Adrenal gland (tissue), 9 donors: ENCODE measurements at regions not wholly inside any gene's neighbourhood (a gene's known extent, or its start where the extent isn't known, plus 50 kb on each side); places are given as distances from the start of the nearest gene placed in this dataset.

Experiments used
- DNase-seq, 7 donors: peaks; one replicate each; pipeline ENCODE4 v3.0.0-alpha.2; 2019 to 2020
- H3K27ac ChIP-seq, 5 donors: fragments of 200-600 bp; sonication (generic) in 4 of 5; 1 replicate in 3 of 5; 2 replicates in 2 of 5; pipeline versions ENCODE4 v1.5.1 to v1.8.0; 2016 to 2020; ENCODE audit warnings: mild to moderate bottlenecking in 1 of 5
- H3K27me3 ChIP-seq: fragments of 200-600 bp; 2 replicates; pipeline ENCODE4 v1.8.0; 2021
- H3K36me3 ChIP-seq, 2 donors: fragments of 200-600 bp; replicated peaks in 1 of 2; 1 replicate in 1 of 2; 2 replicates in 1 of 2; pipeline versions ENCODE4 v1.5.1 to v1.8.0; 2018 to 2022
- H3K4me1 ChIP-seq, 2 donors: fragments of 200-600 bp; replicated peaks in 1 of 2; 1 replicate in 1 of 2; 2 replicates in 1 of 2; pipeline versions ENCODE4 v1.5.1 to v1.8.0; 2018 to 2021
- H3K4me3 ChIP-seq, 4 donors: fragments of 200-600 bp; sonication (generic) in 3 of 4; one replicate each; pipeline ENCODE4 v1.5.1; 2016 to 2018
- H3K9me3 ChIP-seq, 3 donors: fragments of 200-600 bp; sonication (generic) in 1 of 3; replicated peaks in 1 of 3; 1 replicate in 2 of 3; 2 replicates in 1 of 3; pipeline versions ENCODE4 v1.5.1 to v1.8.0; 2016 to 2021
- POLR2A ChIP-seq, 2 donors: fragments of 450-650 bp; IDR thresholded peaks; one replicate each; pipeline ENCODE4 v1.6.1; 2017; ENCODE audit warnings: antibody characterized with exemption in 2 of 2, mild to moderate bottlenecking in 2 of 2, moderate library complexity in 1 of 2
- WGBS, 4 donors: extraction: QIAGEN DNeasy Blood & Tissue Kit in 2 of 4; methylation state at CpG; one replicate each; pipeline versions ENCODE4 v1.1.5 to v1.1.7; 2013 to 2017; 5-methylcytosine and 5-hydroxymethylcytosine counted together
- intact Hi-C, 2 donors: fragments of 100-400 bp; cut with DNase I; formaldehyde crosslinking; loops; one replicate each; pipeline versions ENCODE4 v1.14.1 to v1.15.0; 2022 to 2023
- TF ChIP-seq, protein P1 (sequence below), 6 experiments: fragments of 450-650 bp in 4 of 6; fragments of 200-600 bp in 2 of 6; sonication (generic) in 1 of 6; IDR thresholded peaks; 1 replicate in 5 of 6; 2 replicates in 1 of 6; pipeline versions ENCODE4 v1.5.1 to v1.8.0; 2016 to 2021; ENCODE audit warnings: antibody characterized with exemption in 6 of 6, mild to moderate bottlenecking in 2 of 6, moderate library complexity in 1 of 6
- donor health status: healthy with polysubstance abuse.
- donor health status: Bipolar disorder and iron deficiency.
- donor health status: DM: yes; HTN: yes; CAD: no.
- donor health status: DM: no; HTN: no; CAD: no.
- donor health status: DM: no; HTN: no; CAD: no.

DNA sequence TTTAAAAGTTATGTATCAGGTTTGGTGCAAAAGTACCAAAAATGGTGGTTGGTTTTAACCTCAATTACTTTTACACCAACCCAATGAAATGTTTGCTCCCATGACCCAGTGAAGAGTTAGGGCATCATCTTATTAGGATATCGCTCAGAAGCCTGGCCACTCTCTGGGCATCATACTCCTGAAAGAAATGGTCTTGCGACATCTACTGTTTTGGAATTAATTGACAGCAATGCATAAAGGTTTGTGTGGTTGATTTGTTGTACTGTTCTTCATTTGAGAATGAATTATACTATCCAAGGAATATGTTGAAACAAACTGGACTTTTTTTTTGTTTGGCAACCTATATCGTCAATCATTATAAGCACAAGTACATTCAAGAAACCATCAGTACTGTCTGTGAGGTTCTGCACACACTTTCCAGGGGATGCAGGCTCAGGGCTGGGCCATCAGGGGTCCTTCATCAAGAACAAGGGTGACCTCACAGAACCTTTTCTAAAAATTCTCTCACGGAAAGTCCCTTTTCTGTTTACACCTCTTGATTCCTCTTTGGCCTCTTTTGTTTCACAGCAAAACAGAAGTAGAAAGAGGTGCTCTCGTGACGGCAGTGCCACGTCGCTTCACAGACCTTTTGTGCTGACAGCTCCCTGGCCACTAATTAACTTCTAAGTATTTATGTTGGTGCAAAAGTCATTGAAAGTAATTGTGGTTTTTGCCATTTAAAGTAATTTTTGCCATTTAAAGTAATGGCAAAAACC lies 117.2 kb upstream of the KLF6 start:
- 78 to 86% (median 81%) methylated on average over 8 of the region's 8 CpGs for WGBS, 4 donors
- TF ChIP-seq POLR2A (IDR thresholded peaks at IDR 0.05), result no peak
- TF ChIP-seq, protein P1, sequence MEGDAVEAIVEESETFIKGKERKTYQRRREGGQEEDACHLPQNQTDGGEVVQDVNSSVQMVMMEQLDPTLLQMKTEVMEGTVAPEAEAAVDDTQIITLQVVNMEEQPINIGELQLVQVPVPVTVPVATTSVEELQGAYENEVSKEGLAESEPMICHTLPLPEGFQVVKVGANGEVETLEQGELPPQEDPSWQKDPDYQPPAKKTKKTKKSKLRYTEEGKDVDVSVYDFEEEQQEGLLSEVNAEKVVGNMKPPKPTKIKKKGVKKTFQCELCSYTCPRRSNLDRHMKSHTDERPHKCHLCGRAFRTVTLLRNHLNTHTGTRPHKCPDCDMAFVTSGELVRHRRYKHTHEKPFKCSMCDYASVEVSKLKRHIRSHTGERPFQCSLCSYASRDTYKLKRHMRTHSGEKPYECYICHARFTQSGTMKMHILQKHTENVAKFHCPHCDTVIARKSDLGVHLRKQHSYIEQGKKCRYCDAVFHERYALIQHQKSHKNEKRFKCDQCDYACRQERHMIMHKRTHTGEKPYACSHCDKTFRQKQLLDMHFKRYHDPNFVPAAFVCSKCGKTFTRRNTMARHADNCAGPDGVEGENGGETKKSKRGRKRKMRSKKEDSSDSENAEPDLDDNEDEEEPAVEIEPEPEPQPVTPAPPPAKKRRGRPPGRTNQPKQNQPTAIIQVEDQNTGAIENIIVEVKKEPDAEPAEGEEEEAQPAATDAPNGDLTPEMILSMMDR (IDR thresholded peaks at IDR 0.05), result no peak
- Histone ChIP-seq H3K27me3 (no peaks in the 10 kb centered on the region), H3K4me1 (no peaks in the 10 kb centered on the region), H3K36me3 (no peaks in the 10 kb centered on the region), H3K9me3 (no peaks in the 10 kb centered on the region), H3K4me3 (no peak overlapping the region), H3K27ac (no peak overlapping the region)
- no peak for DNase-seq
- intact Hi-C loops, result no loop called here

DNA sequence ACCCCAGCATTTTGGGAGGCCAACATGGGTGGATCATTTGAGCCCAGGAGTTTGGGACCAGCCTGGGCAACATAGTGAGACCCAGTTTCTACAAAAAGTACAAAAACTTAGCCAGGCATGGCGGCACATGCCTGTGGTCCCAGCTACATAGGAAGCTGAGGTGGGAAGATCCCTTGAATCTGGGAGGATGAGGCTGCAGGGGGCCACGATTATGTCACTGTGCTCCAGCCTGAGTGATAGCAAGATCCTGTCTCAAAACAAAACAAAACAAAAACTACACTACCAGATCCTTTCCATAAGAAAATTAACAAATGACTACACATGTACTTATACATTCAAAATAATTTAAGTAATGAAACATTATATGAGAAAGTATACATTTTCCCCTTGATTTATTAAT lies 116.4 kb upstream of the KLF6 start:
- H3K4me1 ChIP-seq, result no peaks in the 10 kb centered on the region
- intact Hi-C loops, result no loop called here
- DNase-seq, result no peak
- no peak overlapping the region for H3K27ac ChIP-seq
- no peaks in the 10 kb centered on the region for H3K27me3 ChIP-seq
- no peak overlapping the region for H3K4me3 ChIP-seq
- WGBS, 4 donors, result 80 to 89% (median 85%) methylated on average over 2 of the region's 2 CpGs
- no peak for TF ChIP-seq POLR2A (IDR thresholded peaks at IDR 0.05)
- TF ChIP-seq, protein P1 (IDR thresholded peaks at IDR 0.05), result no peak
- no peaks in the 10 kb centered on the region for H3K36me3 ChIP-seq
- no peaks in the 10 kb centered on the region for H3K9me3 ChIP-seq

DNA sequence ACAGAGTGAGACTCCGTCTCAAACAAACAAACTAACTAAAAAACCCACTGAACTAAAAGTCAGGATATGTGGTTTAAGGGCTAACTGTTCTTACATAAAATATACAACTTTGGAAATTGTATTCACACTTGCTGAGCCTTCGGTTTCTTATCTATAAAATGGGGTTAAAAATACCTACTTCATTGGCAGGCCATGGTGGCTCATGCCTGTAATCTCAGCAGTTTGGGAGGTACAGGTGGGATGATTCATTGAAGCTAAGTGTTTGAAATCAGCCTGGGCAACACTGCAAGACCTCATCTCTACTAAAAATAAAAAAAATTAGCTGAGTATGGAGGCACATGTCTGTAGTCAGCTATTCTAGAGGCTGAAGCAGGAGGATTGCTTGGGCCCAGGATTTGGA lies 115.4 kb upstream of the KLF6 start:
- Histone ChIP-seq H3K4me1 (no peaks in the 10 kb centered on the region), H3K4me3 (no peak overlapping the region), H3K27me3 (no peaks in the 10 kb centered on the region), H3K27ac (no peak overlapping the region), H3K36me3 (no peaks in the 10 kb centered on the region), H3K9me3 (no peaks in the 10 kb centered on the region)
- 90 to 100% (median 96%) methylated on average over 2 of the region's 2 CpGs for WGBS, 4 donors
- TF ChIP-seq, protein P1 (IDR thresholded peaks at IDR 0.05), result no peak
- no peak for TF ChIP-seq POLR2A (IDR thresholded peaks at IDR 0.05)
- intact Hi-C loops, result no loop called here
- DNase-seq, result no peak

- Histone ChIP-seq H3K36me3 (no peaks in the 10 kb centered on the region), H3K4me1 (no peaks in the 10 kb centered on the region), H3K27ac (no peak overlapping the region), H3K27me3 (no peaks in the 10 kb centered on the region), H3K9me3 (no peaks in the 10 kb centered on the region), H3K4me3 (no peak overlapping the region)
- no peak for TF ChIP-seq POLR2A (IDR thresholded peaks at IDR 0.05)
- TF ChIP-seq, protein P1 (IDR thresholded peaks at IDR 0.05), result no peak
- intact Hi-C loops, result no loop called here
- 85 to 96% (median 92%) methylated on average over 2 to 4 of the region's 4 CpGs for WGBS, 4 donors
- no peak for DNase-seq
These were observed 113.8 kb upstream of the KLF6 start for GRCh38 chr10:3898821-3899220.
